ENCODE measurements at regions not wholly inside any gene's neighbourhood (a gene's known extent, or its start where the extent isn't known, plus 50 kb on each side); places are given as distances from the start of the nearest gene placed in this dataset.

DNA sequence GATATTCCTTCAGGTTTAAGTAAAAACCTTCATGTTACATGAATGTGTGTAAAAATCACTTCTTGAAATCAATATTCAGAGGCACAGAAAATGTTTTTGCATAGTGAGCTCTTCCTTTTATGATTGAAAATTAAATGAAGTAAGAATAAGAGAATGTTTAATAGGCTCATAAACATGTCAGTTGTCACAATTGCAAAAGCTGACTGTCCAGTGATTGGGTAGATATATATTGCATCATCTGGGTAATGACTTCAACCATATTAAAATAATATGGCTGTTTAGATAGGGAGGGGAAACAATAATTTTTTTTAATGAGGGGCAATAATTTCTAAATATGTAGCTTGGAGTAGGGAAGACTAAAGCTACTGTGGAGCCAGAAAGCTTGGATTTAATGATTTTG, 529.8 kb upstream of the GOLIM4 start:
- Histone ChIP-seq H3K27me3 (no peaks in the 10 kb centered on the region), H3K36me3 (no peaks in the 10 kb centered on the region), H3K4me1 (no peaks in the 10 kb centered on the region), H3K9me3 (no peaks in the 10 kb centered on the region), H3K4me3 (no peak overlapping the region), H3K27ac (no peak overlapping the region)
- no peak for TF ChIP-seq POLR2A (IDR thresholded peaks at IDR 0.05)
- TF ChIP-seq, protein P1, sequence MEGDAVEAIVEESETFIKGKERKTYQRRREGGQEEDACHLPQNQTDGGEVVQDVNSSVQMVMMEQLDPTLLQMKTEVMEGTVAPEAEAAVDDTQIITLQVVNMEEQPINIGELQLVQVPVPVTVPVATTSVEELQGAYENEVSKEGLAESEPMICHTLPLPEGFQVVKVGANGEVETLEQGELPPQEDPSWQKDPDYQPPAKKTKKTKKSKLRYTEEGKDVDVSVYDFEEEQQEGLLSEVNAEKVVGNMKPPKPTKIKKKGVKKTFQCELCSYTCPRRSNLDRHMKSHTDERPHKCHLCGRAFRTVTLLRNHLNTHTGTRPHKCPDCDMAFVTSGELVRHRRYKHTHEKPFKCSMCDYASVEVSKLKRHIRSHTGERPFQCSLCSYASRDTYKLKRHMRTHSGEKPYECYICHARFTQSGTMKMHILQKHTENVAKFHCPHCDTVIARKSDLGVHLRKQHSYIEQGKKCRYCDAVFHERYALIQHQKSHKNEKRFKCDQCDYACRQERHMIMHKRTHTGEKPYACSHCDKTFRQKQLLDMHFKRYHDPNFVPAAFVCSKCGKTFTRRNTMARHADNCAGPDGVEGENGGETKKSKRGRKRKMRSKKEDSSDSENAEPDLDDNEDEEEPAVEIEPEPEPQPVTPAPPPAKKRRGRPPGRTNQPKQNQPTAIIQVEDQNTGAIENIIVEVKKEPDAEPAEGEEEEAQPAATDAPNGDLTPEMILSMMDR (IDR thresholded peaks at IDR 0.05): no peak
- no peak for DNase-seq
- intact Hi-C loops (cut with DNase I): no loop called here
- no peak for ATAC-seq

DNA sequence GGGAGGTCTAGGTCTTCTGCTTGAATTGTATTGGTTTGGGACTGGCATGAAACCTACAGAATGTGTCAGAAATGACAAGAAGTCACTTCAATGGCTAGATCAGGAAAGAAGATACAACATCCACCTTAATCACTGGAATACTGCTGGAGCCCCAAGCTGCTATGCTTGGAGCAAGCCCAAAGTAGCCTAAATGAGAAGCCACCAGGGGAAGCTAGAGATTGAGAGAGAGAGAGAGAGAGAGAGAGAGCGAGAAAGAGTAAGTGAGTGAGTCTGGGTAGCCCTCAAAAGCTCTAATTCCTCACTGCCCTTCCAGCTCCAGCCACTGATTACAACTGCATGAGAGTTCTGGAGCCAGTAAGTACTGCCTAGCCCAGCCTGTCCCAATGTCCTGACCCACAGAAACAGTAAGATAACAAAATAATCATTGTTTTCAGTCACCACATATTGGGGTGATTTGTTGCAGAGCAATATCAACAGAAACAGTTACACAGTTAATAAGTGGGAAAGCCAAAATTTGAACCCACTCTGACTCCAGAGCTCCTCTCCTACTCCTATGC, 529.2 kb upstream of the GOLIM4 start:
- no peak overlapping the region for H3K27ac ChIP-seq
- H3K9me3 ChIP-seq: no peaks in the 10 kb centered on the region
- no peaks in the 10 kb centered on the region for H3K4me1 ChIP-seq
- no peak overlapping the region for H3K4me3 ChIP-seq
- no peak for DNase-seq
- H3K27me3 ChIP-seq: no peaks in the 10 kb centered on the region
- no peak for ATAC-seq
- no CpG with 5 or more reads among the region's 1 CpG for whole genome bisulfite sequencing (ENCODE audit: insufficient coverage, low coverage, low lambda C conversion rate, missing lambda C conversion rate)
- H3K36me3 ChIP-seq: no peaks in the 10 kb centered on the region
- TF ChIP-seq, protein P1 (IDR thresholded peaks at IDR 0.05): no peak
- TF ChIP-seq POLR2A (IDR thresholded peaks at IDR 0.05): no peak
- intact Hi-C loops (cut with DNase I): no loop called here

DNA sequence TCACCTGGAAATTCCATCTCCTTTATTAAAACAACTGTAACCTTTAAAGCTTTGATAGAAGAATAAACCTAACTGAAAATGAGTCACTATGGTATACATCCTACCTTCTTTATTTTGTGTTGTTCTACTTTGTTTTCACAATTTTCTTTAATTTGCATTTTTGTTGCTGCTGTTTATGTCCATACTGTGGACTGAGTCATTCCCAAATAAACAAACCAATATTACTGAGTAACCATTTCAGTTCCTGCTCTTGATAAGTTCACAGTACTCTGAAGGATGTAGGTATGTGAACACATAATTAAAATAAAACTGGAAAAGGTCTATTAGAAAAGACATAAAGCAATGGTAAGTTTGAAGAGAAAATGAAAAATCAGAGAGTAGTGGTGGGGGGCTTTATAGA, 528.5 kb upstream of the GOLIM4 start:
- TF ChIP-seq POLR2A (IDR thresholded peaks at IDR 0.05): no peak
- TF ChIP-seq, protein P1 (IDR thresholded peaks at IDR 0.05): no peak
- ATAC-seq: no peak
- H3K27me3 ChIP-seq: no peaks in the 10 kb centered on the region
- H3K9me3 ChIP-seq: no peaks in the 10 kb centered on the region
- no peak overlapping the region for H3K4me3 ChIP-seq
- no peaks in the 10 kb centered on the region for H3K36me3 ChIP-seq
- no peak overlapping the region for H3K27ac ChIP-seq
- intact Hi-C loops (cut with DNase I): no loop called here
- no peaks in the 10 kb centered on the region for H3K4me1 ChIP-seq
- no peak for DNase-seq

DNA sequence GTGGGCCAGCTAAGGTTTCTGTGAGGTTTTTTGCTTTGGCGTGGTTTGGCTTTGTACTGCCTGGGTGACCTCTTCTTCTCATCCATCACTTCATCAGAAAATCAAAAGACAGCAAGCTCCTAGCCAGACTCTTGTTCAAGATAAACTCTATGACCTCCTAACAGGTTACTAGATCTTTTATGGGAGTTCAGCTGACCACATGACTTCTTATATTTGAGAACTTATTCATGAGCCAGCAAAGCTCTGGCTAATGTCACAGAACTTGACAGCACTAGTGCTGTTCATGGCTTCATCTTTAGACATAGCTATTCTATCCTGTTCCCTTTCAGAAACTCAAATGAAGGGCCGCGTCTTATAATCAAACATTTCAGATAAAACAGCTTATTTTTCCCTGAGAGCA, 527.1 kb upstream of the GOLIM4 start:
- WGBS (ENCODE audit: insufficient coverage, low coverage, low lambda C conversion rate, missing lambda C conversion rate): 44% methylated on average over 3 of the region's 3 CpGs
- H3K4me1 ChIP-seq: no peaks in the 10 kb centered on the region
- intact Hi-C loops (cut with DNase I): no loop called here

More for the DNA sequence above, 527.1 kb upstream of the GOLIM4 start:
- TF ChIP-seq, protein P1 (IDR thresholded peaks at IDR 0.05): no peak
- TF ChIP-seq POLR2A (IDR thresholded peaks at IDR 0.05): no peak
- no peaks in the 10 kb centered on the region for H3K36me3 ChIP-seq
- no peak overlapping the region for H3K4me3 ChIP-seq
- ATAC-seq (no peak), DNase-seq (no peak)
- H3K27me3 ChIP-seq: no peaks in the 10 kb centered on the region
- H3K27ac ChIP-seq: no peak overlapping the region
- H3K9me3 ChIP-seq: no peaks in the 10 kb centered on the region

All from right lobe of liver (tissue), 6 donors.